CD14-positive monocyte (primary cell): ENCODE measurements at regions not wholly inside any gene's neighbourhood (a gene's known extent, or its start where the extent isn't known, plus 50 kb on each side); places are given as distances from the start of the nearest gene placed in this dataset.

Experiments used
- DNase-seq, 3 donors: peaks; one replicate each; pipeline ENCODE4 v3.0.0-alpha.2; 2011 to 2022
- H2AFZ ChIP-seq: 2 replicates; pipeline ENCODE4 v1.6.0; 2012; ENCODE audit warnings: mild to moderate bottlenecking, low read depth, low read length, inconsistent platforms; ENCODE audit not compliant: insufficient read depth, poor library complexity, severe bottlenecking
- H3K27ac ChIP-seq, 2 donors: 1 replicate in 1 of 2; 2 replicates in 1 of 2; pipeline ENCODE4 v1.5.1; 2012 to 2013; ENCODE audit warnings: low read length in 2 of 2, control low read depth in 1 of 2, inconsistent platforms in 1 of 2, low read depth in 1 of 2, mild to moderate bottlenecking in 1 of 2
- H3K27me3 ChIP-seq, 2 donors: one replicate each; pipeline versions ENCODE4 v1.6.0 to v1.6.1; 2011 to 2013; ENCODE audit warnings: low read length in 2 of 2; ENCODE audit not compliant: control insufficient read depth in 2 of 2, insufficient read depth in 2 of 2
- H3K36me3 ChIP-seq, 2 donors: replicated peaks in 1 of 2; 1 replicate in 1 of 2; 2 replicates in 1 of 2; pipeline versions ENCODE4 v1.5.1 to v1.6.1; 2012 to 2013; ENCODE audit warnings: low read length in 2 of 2, control low read depth in 1 of 2, inconsistent platforms in 1 of 2, mild to moderate bottlenecking in 1 of 2; ENCODE audit not compliant: insufficient read depth in 2 of 2, control insufficient read depth in 1 of 2
- H3K4me1 ChIP-seq, 2 donors: 1 replicate in 1 of 2; 2 replicates in 1 of 2; pipeline versions ENCODE4 v1.5.1 to v1.6.1; 2012 to 2013; ENCODE audit warnings: low read length in 2 of 2, control low read depth in 1 of 2, inconsistent platforms in 1 of 2, mild to moderate bottlenecking in 1 of 2, moderate library complexity in 1 of 2; ENCODE audit not compliant: insufficient read depth in 2 of 2, control insufficient read depth in 1 of 2
- H3K4me2 ChIP-seq: replicated peaks from 2 replicates; pipeline ENCODE3; 2012; ENCODE audit warnings: low read length, moderate library complexity, mild to moderate bottlenecking; ENCODE audit not compliant: poor library complexity, severe bottlenecking; ENCODE audit errors: extremely low read depth
- H3K4me3 ChIP-seq, 3 experiments: fragments of 200-600 bp in 1 of 3; sonication (generic) in 1 of 3; replicated peaks in 1 of 3; 1 replicate in 2 of 3; 2 replicates in 1 of 3; pipeline ENCODE4 v1.5.1; 2011 to 2013; ENCODE audit warnings: low read length in 3 of 3, mild to moderate bottlenecking in 3 of 3, control low read depth in 2 of 3, low read depth in 2 of 3, inconsistent platforms in 1 of 3, moderate library complexity in 1 of 3
- H3K79me2 ChIP-seq: 2 replicates; pipeline ENCODE4 v1.6.0; 2012; ENCODE audit warnings: mild to moderate bottlenecking, control low read depth, inconsistent platforms, low read length, moderate library complexity; ENCODE audit not compliant: insufficient read depth
- H3K9ac ChIP-seq: 2 replicates; pipeline ENCODE4 v1.6.0; 2017; ENCODE audit warnings: low read length, mild to moderate bottlenecking; ENCODE audit not compliant: insufficient read depth, poor library complexity, severe bottlenecking
- H3K9me3 ChIP-seq, 2 donors: replicated peaks in 1 of 2; 1 replicate in 1 of 2; 2 replicates in 1 of 2; pipeline versions ENCODE4 v1.5.1 to v1.6.1; 2012 to 2013; ENCODE audit warnings: low read length in 2 of 2, control low read depth in 1 of 2; ENCODE audit not compliant: control insufficient read depth in 1 of 2, insufficient read depth in 1 of 2
- H4K20me1 ChIP-seq: 2 replicates; pipeline ENCODE4 v1.6.0; 2012; ENCODE audit warnings: mild to moderate bottlenecking, low read length, control low read depth, moderate library complexity; ENCODE audit not compliant: insufficient read depth
- H3K27ac Mint-ChIP-seq, 7 donors: one replicate each; pipeline ENCODE4 v1.8.0; 2020; ENCODE audit warnings: mild to moderate bottlenecking in 7 of 7, mixed read lengths in 7 of 7, moderate library complexity in 6 of 7, inconsistent platforms in 2 of 7
- H3K27me3 Mint-ChIP-seq, 3 donors: one replicate each; pipeline ENCODE4 v1.8.0; 2021 to 2022; ENCODE audit warnings: low read depth in 3 of 3, mild to moderate bottlenecking in 3 of 3, mixed read lengths in 3 of 3, moderate library complexity in 3 of 3, inconsistent platforms in 1 of 3
- H3K36me3 Mint-ChIP-seq, 2 donors: one replicate each; pipeline ENCODE4 v1.8.0; 2020; ENCODE audit warnings: mixed read lengths in 2 of 2, inconsistent platforms in 1 of 2, mild to moderate bottlenecking in 1 of 2
- H3K4me1 Mint-ChIP-seq: one replicate; pipeline ENCODE4 v1.8.0; 2020; ENCODE audit warnings: mild to moderate bottlenecking, mixed read lengths
- H3K4me3 Mint-ChIP-seq, 2 donors: one replicate each; pipeline ENCODE4 v1.8.0; 2020; ENCODE audit warnings: mild to moderate bottlenecking in 2 of 2, mixed read lengths in 2 of 2, moderate library complexity in 1 of 2
- H3K9me3 Mint-ChIP-seq, 7 donors: one replicate each; pipeline ENCODE4 v1.8.0; 2020 to 2022; ENCODE audit warnings: mixed read lengths in 7 of 7, mild to moderate bottlenecking in 6 of 7, moderate library complexity in 6 of 7, inconsistent platforms in 2 of 7
- WGBS: methylation state at CpG from one replicate; pipeline ENCODE4 v1.1.5; 2013; ENCODE audit warnings: missing lambda C conversion rate; ENCODE audit not compliant: insufficient coverage; 5-methylcytosine and 5-hydroxymethylcytosine counted together
- intact Hi-C, 2 donors: fragments of 100-400 bp; cut with micrococcal nuclease; formaldehyde crosslinking; loops; one replicate each; pipeline versions ENCODE4 v1.15.0 to v1.15.1; 2023
- TF ChIP-seq, protein P1 (sequence below): fragments of 200-600 bp; IDR thresholded peaks from one replicate; pipeline ENCODE4 v1.8.0; 2022; ENCODE audit warnings: antibody characterized with exemption, mild to moderate bottlenecking

DNA sequence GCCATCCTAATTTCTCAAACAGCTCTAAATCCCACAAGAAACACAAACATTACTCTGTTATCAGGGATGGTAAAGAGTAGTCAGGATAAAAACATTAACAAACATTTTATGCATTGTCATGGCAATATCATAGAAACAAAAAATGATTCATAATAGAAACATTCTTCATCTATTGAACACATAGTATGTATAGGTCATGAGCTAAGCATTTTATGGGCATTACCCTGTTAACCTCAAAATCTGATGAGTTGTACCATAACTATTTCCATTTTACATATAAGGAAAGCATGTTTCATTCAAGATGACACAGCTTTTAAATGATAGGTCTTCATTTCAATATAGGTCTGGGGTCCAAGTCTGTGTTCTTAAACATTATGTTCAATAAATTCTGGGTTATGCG lies 344.9 kb downstream of the RND3 start:
- Histone ChIP-seq H3K27ac (no peak overlapping the region), H3K4me1 (no peaks in the 10 kb centered on the region), H3K9me3 (peaks cover 14 to 21% of the 10 kb centered on the region in 2 donors), H3K79me2 (no peaks in the 10 kb centered on the region), H3K4me2 (no peak overlapping the region), H3K9ac (no peak overlapping the region), H2AFZ (no peak overlapping the region), H3K4me3 (no peak overlapping the region), H3K27me3 (no peaks in the 10 kb centered on the region), H4K20me1 (no peaks in the 10 kb centered on the region), H3K36me3 (no peaks in the 10 kb centered on the region)
- Mint-ChIP-seq H3K4me3 (no peak overlapping the region), H3K36me3 (no peaks in the 10 kb centered on the region), H3K4me1 (no peaks in the 10 kb centered on the region), H3K9me3 (peaks cover 8 to 16% (median 14%) of the 10 kb centered on the region in 7 donors), H3K27me3 (peaks cover 0 to 1% (median 0%) of the 10 kb centered on the region in 3 donors), H3K27ac (no peak overlapping the region)
- no CpG with 5 or more reads among the region's 1 CpG for WGBS
- TF ChIP-seq, protein P1, sequence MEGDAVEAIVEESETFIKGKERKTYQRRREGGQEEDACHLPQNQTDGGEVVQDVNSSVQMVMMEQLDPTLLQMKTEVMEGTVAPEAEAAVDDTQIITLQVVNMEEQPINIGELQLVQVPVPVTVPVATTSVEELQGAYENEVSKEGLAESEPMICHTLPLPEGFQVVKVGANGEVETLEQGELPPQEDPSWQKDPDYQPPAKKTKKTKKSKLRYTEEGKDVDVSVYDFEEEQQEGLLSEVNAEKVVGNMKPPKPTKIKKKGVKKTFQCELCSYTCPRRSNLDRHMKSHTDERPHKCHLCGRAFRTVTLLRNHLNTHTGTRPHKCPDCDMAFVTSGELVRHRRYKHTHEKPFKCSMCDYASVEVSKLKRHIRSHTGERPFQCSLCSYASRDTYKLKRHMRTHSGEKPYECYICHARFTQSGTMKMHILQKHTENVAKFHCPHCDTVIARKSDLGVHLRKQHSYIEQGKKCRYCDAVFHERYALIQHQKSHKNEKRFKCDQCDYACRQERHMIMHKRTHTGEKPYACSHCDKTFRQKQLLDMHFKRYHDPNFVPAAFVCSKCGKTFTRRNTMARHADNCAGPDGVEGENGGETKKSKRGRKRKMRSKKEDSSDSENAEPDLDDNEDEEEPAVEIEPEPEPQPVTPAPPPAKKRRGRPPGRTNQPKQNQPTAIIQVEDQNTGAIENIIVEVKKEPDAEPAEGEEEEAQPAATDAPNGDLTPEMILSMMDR = no peak
- intact Hi-C loops = no loop called here
- no peak for DNase-seq

- H2AFZ ChIP-seq = no peak overlapping the region
- no peak overlapping the region for H3K4me3 Mint-ChIP-seq
These were observed 346.1 kb downstream of the RND3 start for GRCh38 chr2:150141226-150142001.

More at GRCh38 chr2:150141226-150142001, 346.1 kb downstream of the RND3 start:
- Histone ChIP-seq H4K20me1 (no peaks in the 10 kb centered on the region), H3K4me2 (no peak overlapping the region), H3K4me3 (no peak overlapping the region), H3K79me2 (no peaks in the 10 kb centered on the region), H3K4me1 (no peaks in the 10 kb centered on the region), H3K9ac (no peak overlapping the region), H3K36me3 (no peaks in the 10 kb centered on the region), H3K27ac (no peak overlapping the region), H3K27me3 (no peaks in the 10 kb centered on the region), H3K9me3 (peaks cover 5 to 15% of the 10 kb centered on the region in 2 donors)
- intact Hi-C loops = no loop called here
- Mint-ChIP-seq H3K27me3 (peaks cover 0 to 1% (median 0%) of the 10 kb centered on the region in 3 donors), H3K9me3 (peaks cover 3 to 13% (median 6%) of the 10 kb centered on the region in 7 donors), H3K4me1 (no peaks in the 10 kb centered on the region), H3K27ac (no peak overlapping the region), H3K36me3 (no peaks in the 10 kb centered on the region)
- TF ChIP-seq, protein P1 = no peak
- no peak for DNase-seq
- 75% methylated on average over 2 of the region's 4 CpGs for WGBS
